ENCODE measurements at regions not wholly inside any gene's neighbourhood (a gene's known extent, or its start where the extent isn't known, plus 50 kb on each side); places are given as distances from the start of the nearest gene placed in this dataset.

GRCh38 chr5:107294211-107294550 lies 376.6 kb downstream of the EFNA5 start:
- H3K27ac ChIP-seq (ENCODE audit: low read depth in 1 of 2, low read length in 1 of 2), result no peak overlapping the region
- ATAC-seq (ENCODE audit: insufficient read depth, low FRiP score), result no peak
- no peaks in the 10 kb centered on the region for H3K36me3 ChIP-seq (ENCODE audit: control insufficient read depth in 4 of 4, insufficient read depth in 4 of 4, low read length in 4 of 4)
- no peaks in the 10 kb centered on the region for H3K27me3 ChIP-seq (ENCODE audit: control insufficient read depth in 3 of 3, insufficient read depth in 3 of 3, low read length in 2 of 3)
- no peak overlapping the region for H3K4me3 ChIP-seq
- H3K4me1 ChIP-seq (ENCODE audit: control insufficient read depth in 5 of 5, insufficient read depth in 5 of 5, low read length in 5 of 5), result peaks cover 0 to 21% (median 11%) of the 10 kb centered on the region in 5 donors
- no peaks in the 10 kb centered on the region for H3K9me3 ChIP-seq (ENCODE audit: control insufficient read depth in 4 of 4, insufficient read depth in 3 of 4, low read length in 3 of 4)
- DNase-seq, result no peak
- no peak for TF ChIP-seq CTCF (IDR thresholded peaks at IDR 0.05; ENCODE audit: control extremely low read depth, extremely low read depth)
- H3K9ac ChIP-seq (ENCODE audit: insufficient read depth in 1 of 2, low read length in 2 of 2), result no peak overlapping the region

DNA sequence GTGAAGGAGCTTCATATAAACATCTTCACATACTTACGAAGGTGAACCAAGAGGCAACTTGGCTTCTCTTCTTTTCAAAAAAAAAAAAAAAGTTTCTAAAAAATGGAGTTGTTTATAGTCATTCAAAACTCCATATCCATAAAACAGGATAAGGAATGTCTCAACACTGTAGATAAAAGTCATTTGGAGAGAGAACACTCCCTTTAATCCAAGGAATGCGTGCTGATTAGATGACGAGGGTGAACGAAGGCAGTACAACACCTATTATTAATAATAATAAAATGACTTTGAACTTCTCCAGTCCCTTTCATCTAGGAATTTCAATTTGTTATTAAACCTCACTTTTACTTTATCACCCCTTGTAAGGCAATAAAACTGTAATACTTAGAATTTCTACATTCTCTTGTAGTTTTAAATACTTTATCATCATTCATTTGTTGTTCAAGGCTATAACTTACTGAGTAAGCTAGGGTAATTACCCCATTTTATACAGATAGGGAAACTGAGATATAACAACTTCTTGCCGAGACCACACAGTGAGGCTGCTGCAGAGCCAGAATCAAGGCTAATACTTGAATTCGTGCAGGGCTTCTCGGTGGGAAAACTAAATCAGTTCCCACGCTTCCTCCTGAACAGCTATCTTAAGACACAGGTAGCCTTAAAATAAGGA lies 377.1 kb downstream of the EFNA5 start:
- peak; percentile 45 to 83 (median 79) for DNase-seq
- no peak for TF ChIP-seq CTCF (IDR thresholded peaks at IDR 0.05; ENCODE audit: control extremely low read depth, extremely low read depth)
- no peak overlapping the region for H3K4me3 ChIP-seq
- H3K36me3 ChIP-seq (ENCODE audit: control insufficient read depth in 4 of 4, insufficient read depth in 4 of 4, low read length in 4 of 4), result no peaks in the 10 kb centered on the region
- WGBS, 2 donors, result 34 to 41% methylated on average over 8 of the region's 8 CpGs
- no peak overlapping the region for H3K27ac ChIP-seq (ENCODE audit: low read depth in 1 of 2, low read length in 1 of 2)
- H3K27me3 ChIP-seq (ENCODE audit: control insufficient read depth in 3 of 3, insufficient read depth in 3 of 3, low read length in 2 of 3), result no peaks in the 10 kb centered on the region
- H3K4me1 ChIP-seq (ENCODE audit: control insufficient read depth in 5 of 5, insufficient read depth in 5 of 5, low read length in 5 of 5), result peaks cover 0 to 21% (median 11%) of the 10 kb centered on the region in 5 donors
- H3K9me3 ChIP-seq (ENCODE audit: control insufficient read depth in 4 of 4, insufficient read depth in 3 of 4, low read length in 3 of 4), result no peaks in the 10 kb centered on the region
- H3K9ac ChIP-seq (ENCODE audit: insufficient read depth in 1 of 2, low read length in 2 of 2), result no peak overlapping the region
- ATAC-seq (ENCODE audit: insufficient read depth, low FRiP score), result no peak

- Histone ChIP-seq H3K27me3 (ENCODE audit: control insufficient read depth in 3 of 3, insufficient read depth in 3 of 3, low read length in 2 of 3) (no peaks in the 10 kb centered on the region), H3K36me3 (ENCODE audit: control insufficient read depth in 4 of 4, insufficient read depth in 4 of 4, low read length in 4 of 4) (no peaks in the 10 kb centered on the region), H3K4me3 (no peak overlapping the region), H3K9ac (ENCODE audit: insufficient read depth in 1 of 2, low read length in 2 of 2) (no peak overlapping the region), H3K9me3 (ENCODE audit: control insufficient read depth in 4 of 4, insufficient read depth in 3 of 4, low read length in 3 of 4) (no peaks in the 10 kb centered on the region), H3K27ac (ENCODE audit: low read depth in 1 of 2, low read length in 1 of 2) (no peak overlapping the region), H3K4me1 (ENCODE audit: control insufficient read depth in 5 of 5, insufficient read depth in 5 of 5, low read length in 5 of 5) (peaks cover 0 to 21% (median 11%) of the 10 kb centered on the region in 5 donors)
- no peak for DNase-seq
- TF ChIP-seq CTCF (IDR thresholded peaks at IDR 0.05; ENCODE audit: control extremely low read depth, extremely low read depth), result no peak
- no peak for ATAC-seq (ENCODE audit: insufficient read depth, low FRiP score)
- WGBS, 2 donors, result 80 to 92% methylated on average over 4 of the region's 4 CpGs
Measured at GRCh38 chr5:107291866-107292265, 378.9 kb downstream of the EFNA5 start.
